ENCODE measurements at regions not wholly inside any gene's neighbourhood (a gene's known extent, or its start where the extent isn't known, plus 50 kb on each side); places are given as distances from the start of the nearest gene placed in this dataset.

DNA sequence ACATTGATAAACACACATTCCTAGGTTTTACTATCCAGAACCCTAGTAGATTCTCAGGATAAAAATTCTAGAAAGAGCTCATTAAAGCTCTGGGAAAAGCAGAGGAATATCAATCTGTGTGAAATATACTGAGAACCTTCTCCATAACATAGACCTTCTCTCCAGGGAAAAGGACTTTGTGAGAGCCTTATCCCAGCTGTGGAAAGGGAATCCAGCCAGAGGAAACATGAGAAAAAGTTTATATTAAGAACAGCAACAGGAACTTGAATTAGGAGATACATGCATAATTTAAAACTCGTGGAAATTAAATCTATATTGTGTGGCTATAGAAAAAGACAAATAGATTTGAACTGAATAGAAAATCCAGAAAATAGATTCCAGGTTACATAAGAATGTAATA, 1639.9 kb downstream of the EFNB2 start:
- TF ChIP-seq EP300 (IDR thresholded peaks at IDR 0.05): no peak
- TF ChIP-seq, protein P1, sequence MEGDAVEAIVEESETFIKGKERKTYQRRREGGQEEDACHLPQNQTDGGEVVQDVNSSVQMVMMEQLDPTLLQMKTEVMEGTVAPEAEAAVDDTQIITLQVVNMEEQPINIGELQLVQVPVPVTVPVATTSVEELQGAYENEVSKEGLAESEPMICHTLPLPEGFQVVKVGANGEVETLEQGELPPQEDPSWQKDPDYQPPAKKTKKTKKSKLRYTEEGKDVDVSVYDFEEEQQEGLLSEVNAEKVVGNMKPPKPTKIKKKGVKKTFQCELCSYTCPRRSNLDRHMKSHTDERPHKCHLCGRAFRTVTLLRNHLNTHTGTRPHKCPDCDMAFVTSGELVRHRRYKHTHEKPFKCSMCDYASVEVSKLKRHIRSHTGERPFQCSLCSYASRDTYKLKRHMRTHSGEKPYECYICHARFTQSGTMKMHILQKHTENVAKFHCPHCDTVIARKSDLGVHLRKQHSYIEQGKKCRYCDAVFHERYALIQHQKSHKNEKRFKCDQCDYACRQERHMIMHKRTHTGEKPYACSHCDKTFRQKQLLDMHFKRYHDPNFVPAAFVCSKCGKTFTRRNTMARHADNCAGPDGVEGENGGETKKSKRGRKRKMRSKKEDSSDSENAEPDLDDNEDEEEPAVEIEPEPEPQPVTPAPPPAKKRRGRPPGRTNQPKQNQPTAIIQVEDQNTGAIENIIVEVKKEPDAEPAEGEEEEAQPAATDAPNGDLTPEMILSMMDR (IDR thresholded peaks at IDR 0.05): no peak

Measured in esophagus muscularis mucosa (tissue), 3 donors.